Hindlimb muscle (tissue), 1 donor: ENCODE measurements at regions not wholly inside any gene's neighbourhood (a gene's known extent, or its start where the extent isn't known, plus 50 kb on each side); places are given as distances from the start of the nearest gene placed in this dataset.

ENCODE experiments used
- DNase-seq: peaks from one replicate; pipeline ENCODE4 v3.0.0-alpha.2; 2013

- no peak for DNase-seq
Observed at GRCh38 chr22:49601614-49602321, 225.9 kb downstream of the BRD1 start.

- no peak for DNase-seq
Observed at GRCh38 chr22:49600891-49601431, 226.7 kb downstream of the BRD1 start.

GRCh38 chr22:49600468-49600867 lies 227.2 kb downstream of the BRD1 start:
- DNase-seq, result peak; percentile 50

GRCh38 chr22:49599691-49600455 lies 227.8 kb downstream of the BRD1 start:
- no peak for DNase-seq

GRCh38 chr22:49599039-49599438 lies 228.6 kb downstream of the BRD1 start:
- DNase-seq, result no peak

- no peak for DNase-seq
Observed at GRCh38 chr22:49598338-49598737, 229.3 kb downstream of the BRD1 start.

GRCh38 chr22:49597428-49598039 lies 230.1 kb downstream of the BRD1 start:
- DNase-seq, result no peak

GRCh38 chr22:49595465-49596078 lies 232.1 kb downstream of the BRD1 start:
- no peak for DNase-seq

- no peak for DNase-seq
Observed at GRCh38 chr22:49594078-49594477, 233.6 kb downstream of the BRD1 start.

GRCh38 chr22:49593509-49593908 lies 234.2 kb downstream of the BRD1 start:
- DNase-seq, result no peak

GRCh38 chr22:49592780-49593501 lies 234.7 kb downstream of the BRD1 start:
- no peak for DNase-seq

GRCh38 chr22:49590851-49591445 lies 236.7 kb downstream of the BRD1 start:
- DNase-seq, result no peak

GRCh38 chr22:49590381-49590780 lies 237.3 kb downstream of the BRD1 start:
- DNase-seq, result no peak

GRCh38 chr22:49589811-49590210 lies 237.9 kb downstream of the BRD1 start:
- DNase-seq, result no peak

GRCh38 chr22:49589301-49589700 lies 238.4 kb downstream of the BRD1 start:
- no peak for DNase-seq

- DNase-seq, result no peak
Observed at GRCh38 chr22:49588739-49589138, 238.9 kb downstream of the BRD1 start.

- no peak for DNase-seq
Observed at GRCh38 chr22:49587987-49588386, 239.7 kb downstream of the BRD1 start.

GRCh38 chr22:49587421-49587820 lies 240.3 kb downstream of the BRD1 start:
- DNase-seq, result no peak

GRCh38 chr22:49586873-49587272 lies 240.8 kb downstream of the BRD1 start:
- DNase-seq, result no peak

GRCh38 chr22:49586244-49586748 lies 241.4 kb downstream of the BRD1 start:
- DNase-seq, result no peak

GRCh38 chr22:49585461-49586243 lies 242.0 kb downstream of the BRD1 start:
- no peak for DNase-seq
